ENCODE measurements at regions not wholly inside any gene's neighbourhood (a gene's known extent, or its start where the extent isn't known, plus 50 kb on each side); places are given as distances from the start of the nearest gene placed in this dataset.

GRCh38 chr1:94737124-94737998 lies 82.8 kb upstream of the SLC44A3 start:
- intact Hi-C loops (cut with micrococcal nuclease): no loop called here
- Histone ChIP-seq H3K27ac (ENCODE audit: low read length) (no peak overlapping the region), H3K36me3 (ENCODE audit: control insufficient read depth, insufficient read depth, low read length) (no peaks in the 10 kb centered on the region), H3K9me3 (ENCODE audit: control insufficient read depth, insufficient read depth, low read length) (no peaks in the 10 kb centered on the region), H3K4me3 (ENCODE audit: low read length) (no peak overlapping the region), H3K4me1 (ENCODE audit: control insufficient read depth, insufficient read depth, low read length) (no peaks in the 10 kb centered on the region), H3K27me3 (ENCODE audit: control insufficient read depth, insufficient read depth, low read length) (no peaks in the 10 kb centered on the region)
- no peak for DNase-seq
- Mint-ChIP-seq H3K4me1 (peaks cover 0 to 11% of the 10 kb centered on the region in 2 donors), H3K27me3 (ENCODE audit: low read depth in 2 of 2) (peaks cover 26 to 38% of the 10 kb centered on the region in 2 donors), H3K27ac (no peak overlapping the region), H3K9me3 (no peaks in the 10 kb centered on the region), H3K36me3 (no peaks in the 10 kb centered on the region), H3K4me3 (no peak overlapping the region)
- 53% methylated on average over 4 of the region's 5 CpGs for WGBS (ENCODE audit: insufficient coverage)
- ATAC-seq: no peak
- TF ChIP-seq, protein P1, sequence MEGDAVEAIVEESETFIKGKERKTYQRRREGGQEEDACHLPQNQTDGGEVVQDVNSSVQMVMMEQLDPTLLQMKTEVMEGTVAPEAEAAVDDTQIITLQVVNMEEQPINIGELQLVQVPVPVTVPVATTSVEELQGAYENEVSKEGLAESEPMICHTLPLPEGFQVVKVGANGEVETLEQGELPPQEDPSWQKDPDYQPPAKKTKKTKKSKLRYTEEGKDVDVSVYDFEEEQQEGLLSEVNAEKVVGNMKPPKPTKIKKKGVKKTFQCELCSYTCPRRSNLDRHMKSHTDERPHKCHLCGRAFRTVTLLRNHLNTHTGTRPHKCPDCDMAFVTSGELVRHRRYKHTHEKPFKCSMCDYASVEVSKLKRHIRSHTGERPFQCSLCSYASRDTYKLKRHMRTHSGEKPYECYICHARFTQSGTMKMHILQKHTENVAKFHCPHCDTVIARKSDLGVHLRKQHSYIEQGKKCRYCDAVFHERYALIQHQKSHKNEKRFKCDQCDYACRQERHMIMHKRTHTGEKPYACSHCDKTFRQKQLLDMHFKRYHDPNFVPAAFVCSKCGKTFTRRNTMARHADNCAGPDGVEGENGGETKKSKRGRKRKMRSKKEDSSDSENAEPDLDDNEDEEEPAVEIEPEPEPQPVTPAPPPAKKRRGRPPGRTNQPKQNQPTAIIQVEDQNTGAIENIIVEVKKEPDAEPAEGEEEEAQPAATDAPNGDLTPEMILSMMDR (IDR thresholded peaks at IDR 0.05): no peak

DNA sequence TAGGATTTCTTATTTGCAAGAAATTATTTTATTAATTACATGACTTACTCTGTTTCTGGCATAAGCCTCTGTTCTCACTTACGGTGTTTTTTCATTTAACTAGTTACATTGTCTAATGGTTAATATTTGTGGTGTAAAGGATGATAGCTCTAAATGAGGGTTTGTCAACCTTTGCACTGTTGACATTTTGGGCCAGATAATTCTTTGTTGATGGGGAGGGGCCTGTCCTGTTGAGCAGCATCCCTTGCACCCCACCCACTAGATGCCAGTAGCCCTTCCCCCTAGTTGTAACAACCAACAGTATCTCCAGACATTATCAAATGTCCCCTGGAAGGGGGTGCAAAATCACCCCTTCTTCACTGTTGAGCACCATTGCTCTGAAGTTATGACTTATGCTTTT lies 83.6 kb upstream of the SLC44A3 start:
- no peaks in the 10 kb centered on the region for H3K9me3 ChIP-seq (ENCODE audit: control insufficient read depth, insufficient read depth, low read length)
- H3K27ac Mint-ChIP-seq: no peak overlapping the region
- TF ChIP-seq, protein P1 (IDR thresholded peaks at IDR 0.05): no peak
- H3K36me3 ChIP-seq (ENCODE audit: control insufficient read depth, insufficient read depth, low read length): no peaks in the 10 kb centered on the region
- H3K27me3 ChIP-seq (ENCODE audit: control insufficient read depth, insufficient read depth, low read length): no peaks in the 10 kb centered on the region
- DNase-seq (no peak), ATAC-seq (no peak)
- intact Hi-C loops (cut with micrococcal nuclease): no loop called here
- peaks cover 0 to 10% of the 10 kb centered on the region in 2 donors for H3K4me1 Mint-ChIP-seq
- H3K4me1 ChIP-seq (ENCODE audit: control insufficient read depth, insufficient read depth, low read length): no peaks in the 10 kb centered on the region
- no peak overlapping the region for H3K27ac ChIP-seq (ENCODE audit: low read length)
- no peak overlapping the region for H3K4me3 Mint-ChIP-seq
- peaks cover 30 to 46% of the 10 kb centered on the region in 2 donors for H3K27me3 Mint-ChIP-seq (ENCODE audit: low read depth in 2 of 2)
- H3K36me3 Mint-ChIP-seq: no peaks in the 10 kb centered on the region
- 100% methylated on average over 1 of the region's 1 CpG for WGBS (ENCODE audit: insufficient coverage)
- H3K4me3 ChIP-seq (ENCODE audit: low read length): no peak overlapping the region
- no peaks in the 10 kb centered on the region for H3K9me3 Mint-ChIP-seq

DNA sequence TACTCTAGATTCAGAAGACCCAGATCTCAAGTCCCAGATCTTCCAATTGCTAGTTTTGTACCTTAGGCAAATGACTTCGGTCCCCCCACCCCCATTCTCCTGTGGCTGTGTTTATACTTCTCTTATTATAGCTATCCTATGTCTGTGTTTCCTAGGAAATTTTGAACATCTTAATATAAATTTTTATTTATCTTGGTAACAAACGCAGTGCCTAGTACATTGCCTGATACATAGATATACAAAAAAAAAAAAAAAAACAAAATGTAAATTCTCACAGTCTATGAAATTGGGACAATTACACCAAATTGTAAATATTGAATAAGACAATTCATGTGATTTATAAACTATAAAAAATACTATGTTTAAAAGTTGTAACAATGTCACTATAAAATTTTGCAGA lies 84.1 kb upstream of the SLC44A3 start:
- H3K4me3 ChIP-seq (ENCODE audit: low read length): no peak overlapping the region
- no peak for ATAC-seq
- DNase-seq: no peak

More for the DNA sequence above, 84.1 kb upstream of the SLC44A3 start:
- TF ChIP-seq, protein P1 (IDR thresholded peaks at IDR 0.05): no peak
- Histone ChIP-seq H3K4me1 (ENCODE audit: control insufficient read depth, insufficient read depth, low read length) (no peaks in the 10 kb centered on the region), H3K27ac (ENCODE audit: low read length) (no peak overlapping the region), H3K9me3 (ENCODE audit: control insufficient read depth, insufficient read depth, low read length) (no peaks in the 10 kb centered on the region), H3K36me3 (ENCODE audit: control insufficient read depth, insufficient read depth, low read length) (no peaks in the 10 kb centered on the region), H3K27me3 (ENCODE audit: control insufficient read depth, insufficient read depth, low read length) (no peaks in the 10 kb centered on the region)
- Mint-ChIP-seq H3K27me3 (ENCODE audit: low read depth in 2 of 2) (peaks cover 31 to 49% of the 10 kb centered on the region in 2 donors), H3K4me3 (no peak overlapping the region), H3K36me3 (no peaks in the 10 kb centered on the region), H3K27ac (no peak overlapping the region), H3K4me1 (peaks cover 0 to 7% of the 10 kb centered on the region in 2 donors), H3K9me3 (no peaks in the 10 kb centered on the region)
- no CpG with 5 or more reads among the region's 2 CpGs for WGBS (ENCODE audit: insufficient coverage)
- intact Hi-C loops (cut with micrococcal nuclease): no loop called here
